ENCODE measurements at regions not wholly inside any gene's neighbourhood (a gene's known extent, or its start where the extent isn't known, plus 50 kb on each side); places are given as distances from the start of the nearest gene placed in this dataset.

GRCh38 chr5:96146675-96147074, 185.0 kb upstream of the ELL2 start:
- TF ChIP-seq CTCF (IDR thresholded peaks at IDR 0.05; ENCODE audit: insufficient read depth, low read depth, low read length), result no peak
- peak; percentile 89 for DNase-seq (ENCODE audit: low read depth)

GRCh38 chr5:96144289-96144688, 182.6 kb upstream of the ELL2 start:
- no peak for DNase-seq (ENCODE audit: low read depth)
- H3K4me3 ChIP-seq (ENCODE audit: low read depth, low read length), result no peak overlapping the region
- no peak for TF ChIP-seq CTCF (IDR thresholded peaks at IDR 0.05; ENCODE audit: insufficient read depth, low read depth, low read length)

More at GRCh38 chr5:96146675-96147074, 185.0 kb upstream of the ELL2 start:
- no peak overlapping the region for H3K4me3 ChIP-seq (ENCODE audit: low read depth, low read length)

- no peak overlapping the region for H3K4me3 ChIP-seq (ENCODE audit: low read depth, low read length)
- DNase-seq (ENCODE audit: low read depth), result peak; percentile 85
- TF ChIP-seq CTCF (IDR thresholded peaks at IDR 0.05; ENCODE audit: insufficient read depth, low read depth, low read length), result no peak
Measured at GRCh38 chr5:96143450-96143849, 181.8 kb upstream of the ELL2 start.

- DNase-seq (ENCODE audit: low read depth), result peak; percentile 83
- no peak for TF ChIP-seq CTCF (IDR thresholded peaks at IDR 0.05; ENCODE audit: insufficient read depth, low read depth, low read length)
- no peak overlapping the region for H3K4me3 ChIP-seq (ENCODE audit: low read depth, low read length)
Measured at GRCh38 chr5:96142786-96143434, 181.3 kb upstream of the ELL2 start.

- no peak for DNase-seq (ENCODE audit: low read depth)
- no peak overlapping the region for H3K4me3 ChIP-seq (ENCODE audit: low read depth, low read length)
- no peak for TF ChIP-seq CTCF (IDR thresholded peaks at IDR 0.05; ENCODE audit: insufficient read depth, low read depth, low read length)
Measured at GRCh38 chr5:96142184-96142781, 180.6 kb upstream of the ELL2 start.

GRCh38 chr5:96141749-96142148, 180.1 kb upstream of the ELL2 start:
- TF ChIP-seq CTCF (IDR thresholded peaks at IDR 0.05; ENCODE audit: insufficient read depth, low read depth, low read length), result no peak
- no peak overlapping the region for H3K4me3 ChIP-seq (ENCODE audit: low read depth, low read length)
- peak; percentile 90 for DNase-seq (ENCODE audit: low read depth)

All from fibroblast of villous mesenchyme (primary cell).